Loucy (cell line): ENCODE measurements at regions not wholly inside any gene's neighbourhood (a gene's known extent, or its start where the extent isn't known, plus 50 kb on each side); places are given as distances from the start of the nearest gene placed in this dataset.
A peak's percentile ranks its signal among the peaks of the same experiment; 100 is the strongest.

ENCODE experiments used
- H2AFZ ChIP-seq: fragments of 200-600 bp; sonication (generic); 2 replicates; pipeline ENCODE4 v1.6.0; 2016; ENCODE audit warnings: antibody characterized with exemption, mild to moderate bottlenecking, low read length, moderate library complexity
- H3F3A ChIP-seq: fragments of 200-600 bp; 2 replicates; pipeline ENCODE4 v1.6.0; 2016; ENCODE audit warnings: antibody characterized with exemption, low read depth, mild to moderate bottlenecking
- H3K27me3 ChIP-seq: fragments of 200-600 bp; sonication (generic); 2 replicates; pipeline ENCODE4 v1.6.1; 2014; ENCODE audit warnings: low read length, mild to moderate bottlenecking; ENCODE audit not compliant: insufficient read depth, poor library complexity, severe bottlenecking
- H3K36me3 ChIP-seq: fragments of 200-600 bp; sonication (generic); 2 replicates; pipeline ENCODE4 v1.6.1; 2016; ENCODE audit warnings: low read length; ENCODE audit not compliant: insufficient read depth
- H3K4me1 ChIP-seq: fragments of 200-600 bp; sonication (generic); 2 replicates; pipeline ENCODE4 v1.5.1; 2014; ENCODE audit warnings: low read length, mild to moderate bottlenecking; ENCODE audit not compliant: insufficient read depth, poor library complexity, severe bottlenecking
- H3K4me2 ChIP-seq: fragments of 200-600 bp; sonication (generic); 2 replicates; pipeline ENCODE4 v1.6.0; 2014; ENCODE audit warnings: antibody characterized with exemption, low read length, low read depth, mild to moderate bottlenecking; ENCODE audit not compliant: poor library complexity, severe bottlenecking
- H3K4me3 ChIP-seq: fragments of 200-600 bp; sonication (generic); 2 replicates; pipeline ENCODE4 v1.5.1; 2014; ENCODE audit warnings: low read length, mild to moderate bottlenecking, mixed read lengths; ENCODE audit not compliant: poor library complexity, severe bottlenecking
- H3K79me2 ChIP-seq: fragments of 200-600 bp; sonication (generic); 2 replicates; pipeline ENCODE4 v1.6.1; 2014; ENCODE audit warnings: low read length; ENCODE audit not compliant: insufficient read depth
- H3K9ac ChIP-seq: fragments of 200-600 bp; sonication (generic); 2 replicates; pipeline ENCODE4 v1.6.0; 2014; ENCODE audit warnings: mild to moderate bottlenecking, low read depth, low read length, moderate library complexity; ENCODE audit not compliant: poor library complexity, severe bottlenecking
- H3K9me2 ChIP-seq: fragments of 200-600 bp; sonication (generic); replicated peaks from 2 replicates; pipeline ENCODE4 v1.6.1; 2016; ENCODE audit warnings: low read depth, low read length, mixed read lengths
- H3K9me3 ChIP-seq: fragments of 200-600 bp; sonication (generic); 2 replicates; pipeline ENCODE4 v1.6.1; 2014; ENCODE audit warnings: mild to moderate bottlenecking, antibody characterized with exemption, low read length, low read depth; ENCODE audit not compliant: insufficient read depth
- H4K20me1 ChIP-seq: fragments of 200-600 bp; sonication (generic); 2 replicates; pipeline ENCODE4 v1.6.0; 2014; ENCODE audit warnings: antibody characterized with exemption, low read length, mild to moderate bottlenecking; ENCODE audit not compliant: insufficient read depth, poor library complexity, severe bottlenecking
- EZH2phosphoT487 ChIP-seq: fragments of 200-600 bp; IDR thresholded peaks from 2 replicates; pipeline ENCODE4 v1.6.1; 2018; ENCODE audit warnings: antibody characterized with exemption, mild to moderate bottlenecking, moderate library complexity, borderline replicate concordance
- TF ChIP-seq, protein P1 (sequence below): fragments of 200-600 bp; sonication (generic); conservative IDR thresholded peaks from 2 replicates; pipeline ENCODE4 v1.5.1; 2014; ENCODE audit warnings: mild to moderate bottlenecking, antibody characterized with exemption, low read length

DNA sequence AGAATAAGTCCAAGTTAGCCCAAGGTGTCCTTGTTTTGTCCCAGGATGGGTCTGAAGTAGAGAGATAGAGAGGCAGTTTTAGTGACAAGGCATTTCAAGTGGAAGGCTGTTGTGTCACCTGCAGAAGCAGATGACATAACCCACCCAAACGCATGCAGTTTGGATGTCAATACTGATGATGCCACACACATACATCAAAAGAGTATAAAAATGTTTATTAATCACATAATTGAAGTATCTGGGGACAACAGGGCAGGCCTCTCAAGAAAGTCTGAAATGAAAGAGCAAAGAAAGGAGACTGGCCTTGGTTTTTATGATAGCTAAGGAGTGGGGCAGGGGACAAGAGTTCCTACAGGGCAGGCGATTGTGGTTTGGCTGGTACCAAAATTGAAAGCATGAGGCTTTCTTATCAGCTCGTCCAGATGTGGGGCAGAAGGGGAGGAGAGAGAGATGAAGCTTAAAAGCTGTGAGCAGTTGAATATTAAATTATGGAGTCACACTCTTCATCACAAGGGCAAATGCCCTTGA is 78.4 kb upstream of the TSPAN8 start:
- no peaks in the 10 kb centered on the region; the same call in 1 of the 2 replicates for H3K9me3 ChIP-seq
- no peaks in the 10 kb centered on the region for H3K27me3 ChIP-seq
- H3K36me3 ChIP-seq, result no peaks in the 10 kb centered on the region
- no peak overlapping the region for H2AFZ ChIP-seq
- H3K9me2 ChIP-seq, result no peaks in the 10 kb centered on the region
- peak overlapping the region; percentile 62 for H3K4me2 ChIP-seq
- H4K20me1 ChIP-seq, result no peaks in the 10 kb centered on the region
- H3K4me3 ChIP-seq, result peak overlapping the region; percentile 44
- peak overlapping the region; percentile 57 for H3K9ac ChIP-seq
- H3K4me1 ChIP-seq, result peaks cover 46% of the 10 kb centered on the region
- peaks cover 17% of the 10 kb centered on the region for H3F3A ChIP-seq
- no peaks in the 10 kb centered on the region for H3K79me2 ChIP-seq
- TF ChIP-seq, protein P1, sequence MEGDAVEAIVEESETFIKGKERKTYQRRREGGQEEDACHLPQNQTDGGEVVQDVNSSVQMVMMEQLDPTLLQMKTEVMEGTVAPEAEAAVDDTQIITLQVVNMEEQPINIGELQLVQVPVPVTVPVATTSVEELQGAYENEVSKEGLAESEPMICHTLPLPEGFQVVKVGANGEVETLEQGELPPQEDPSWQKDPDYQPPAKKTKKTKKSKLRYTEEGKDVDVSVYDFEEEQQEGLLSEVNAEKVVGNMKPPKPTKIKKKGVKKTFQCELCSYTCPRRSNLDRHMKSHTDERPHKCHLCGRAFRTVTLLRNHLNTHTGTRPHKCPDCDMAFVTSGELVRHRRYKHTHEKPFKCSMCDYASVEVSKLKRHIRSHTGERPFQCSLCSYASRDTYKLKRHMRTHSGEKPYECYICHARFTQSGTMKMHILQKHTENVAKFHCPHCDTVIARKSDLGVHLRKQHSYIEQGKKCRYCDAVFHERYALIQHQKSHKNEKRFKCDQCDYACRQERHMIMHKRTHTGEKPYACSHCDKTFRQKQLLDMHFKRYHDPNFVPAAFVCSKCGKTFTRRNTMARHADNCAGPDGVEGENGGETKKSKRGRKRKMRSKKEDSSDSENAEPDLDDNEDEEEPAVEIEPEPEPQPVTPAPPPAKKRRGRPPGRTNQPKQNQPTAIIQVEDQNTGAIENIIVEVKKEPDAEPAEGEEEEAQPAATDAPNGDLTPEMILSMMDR, result no peak
- no peak for TF ChIP-seq EZH2phosphoT487

DNA sequence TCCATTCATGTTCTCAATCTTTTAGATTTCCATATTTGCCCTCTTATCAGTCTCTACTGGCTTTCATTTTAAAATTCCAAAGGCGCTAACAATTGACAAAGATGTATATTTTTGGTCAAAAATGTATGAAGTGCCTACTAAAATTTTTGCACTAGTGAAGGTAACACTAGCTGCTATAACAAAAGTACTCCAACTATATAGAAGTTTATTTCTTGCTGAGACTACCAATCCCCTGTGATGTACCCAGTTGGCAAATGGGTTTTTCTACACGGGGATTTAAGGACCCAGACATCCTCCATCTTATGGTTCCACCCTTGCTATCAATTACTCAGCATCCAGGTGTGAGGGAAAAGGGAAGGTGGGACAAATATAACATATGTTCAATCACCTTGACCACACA is 75.3 kb upstream of the TSPAN8 start:
- no peaks in the 10 kb centered on the region for H3K9me2 ChIP-seq
- no peak for TF ChIP-seq EZH2phosphoT487
- TF ChIP-seq, protein P1, result no peak
- H3K4me1 ChIP-seq, result peaks cover 43% of the 10 kb centered on the region
- no peak overlapping the region for H2AFZ ChIP-seq
- no peak overlapping the region for H3K9ac ChIP-seq
- no peak overlapping the region for H3K4me2 ChIP-seq
- no peaks in the 10 kb centered on the region for H3K9me3 ChIP-seq
- H3K27me3 ChIP-seq, result no peaks in the 10 kb centered on the region
- no peaks in the 10 kb centered on the region for H3K79me2 ChIP-seq
- no peaks in the 10 kb centered on the region for H4K20me1 ChIP-seq
- H3F3A ChIP-seq, result peaks cover 17% of the 10 kb centered on the region
- H3K4me3 ChIP-seq, result no peak overlapping the region
- H3K36me3 ChIP-seq, result no peaks in the 10 kb centered on the region

DNA sequence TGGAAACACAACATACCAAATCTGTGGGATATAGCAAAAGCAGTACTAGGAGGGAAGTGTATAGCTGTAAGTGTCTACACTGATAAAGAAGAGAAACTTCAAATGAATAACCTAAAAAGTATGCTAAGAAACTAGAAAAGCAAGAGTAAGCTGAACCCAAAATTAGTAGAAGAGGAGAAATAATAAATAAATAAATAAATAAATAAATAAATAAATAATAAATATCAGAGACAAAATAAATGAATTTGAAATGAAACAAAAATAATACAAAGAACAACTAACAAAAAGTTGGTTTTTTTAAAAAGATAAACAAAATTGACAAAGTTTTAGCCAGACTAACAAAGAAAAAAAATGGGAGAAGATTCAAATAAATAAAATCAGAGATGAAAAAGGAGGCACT is 72.7 kb upstream of the TSPAN8 start:
- TF ChIP-seq, protein P1, result no peak
- no peak for TF ChIP-seq EZH2phosphoT487

More for the DNA sequence above, 72.7 kb upstream of the TSPAN8 start:
- Histone ChIP-seq H3K4me2 (no peak overlapping the region), H3K4me1 (peaks cover 21% of the 10 kb centered on the region), H3K9me2 (no peaks in the 10 kb centered on the region), H3K9me3 (no peaks in the 10 kb centered on the region), H2AFZ (no peak overlapping the region), H3K27me3 (no peaks in the 10 kb centered on the region), H3K36me3 (no peaks in the 10 kb centered on the region), H4K20me1 (no peaks in the 10 kb centered on the region), H3K79me2 (no peaks in the 10 kb centered on the region), H3K9ac (no peak overlapping the region), H3K4me3 (no peak overlapping the region), H3F3A (peaks cover under 1% of the 10 kb centered on the region; the same call in 1 of the 2 replicates)
